Type B pancreatic cell (in vitro differentiated cells): ENCODE measurements at regions not wholly inside any gene's neighbourhood (a gene's known extent, or its start where the extent isn't known, plus 50 kb on each side); places are given as distances from the start of the nearest gene placed in this dataset.
"Not testable (repeated sequence)": the region's sequence is repeated elsewhere in the genome, so short reads cannot be mapped to it uniquely, and the experiment has no call there.

Experiments used
- DNase-seq: peaks from one replicate; pipeline ENCODE4 v3.0.0; 2021; ENCODE audit warnings: mixed read lengths; ENCODE audit not compliant: unreplicated experiment; ENCODE audit errors: extremely low spot score
- H3K27ac Mint-ChIP-seq: 2 replicates; pipeline ENCODE4 v1.8.0; 2021; ENCODE audit warnings: mild to moderate bottlenecking, mixed read lengths
- H3K27me3 Mint-ChIP-seq: 2 replicates; pipeline ENCODE4 v1.8.0; 2021; ENCODE audit warnings: mixed read lengths
- H3K36me3 Mint-ChIP-seq: 2 replicates; pipeline ENCODE4 v1.8.0; 2021; ENCODE audit warnings: mixed read lengths
- H3K4me1 Mint-ChIP-seq: one replicate; pipeline ENCODE4 v1.8.0; 2021; ENCODE audit warnings: mixed read lengths; ENCODE audit not compliant: unreplicated experiment
- H3K4me3 Mint-ChIP-seq: 2 replicates; pipeline ENCODE4 v1.8.0; 2021; ENCODE audit warnings: mild to moderate bottlenecking, mixed read lengths
- H3K9me3 Mint-ChIP-seq: 2 replicates; pipeline ENCODE4 v1.8.0; 2021; ENCODE audit warnings: mixed read lengths
- CTCF ChIP-seq: fragments of 200-600 bp; sonication (generic); conservative IDR thresholded peaks from 2 replicates; pipeline ENCODE4 v1.5.0; 2021; ENCODE audit warnings: antibody characterized with exemption, mild to moderate bottlenecking

- Mint-ChIP-seq H3K27ac (no peak overlapping the region), H3K27me3 (no peaks in the 10 kb centered on the region), H3K4me1 (peaks cover 5% of the 10 kb centered on the region), H3K36me3 (no peaks in the 10 kb centered on the region), H3K9me3 (peaks cover 5% of the 10 kb centered on the region), H3K4me3 (no peak overlapping the region)
- no peak for TF ChIP-seq CTCF
- DNase-seq = no peak
Observed at GRCh38 chr5:156053056-156053455, 273.9 kb upstream of the SGCD start.

GRCh38 chr5:156076912-156077311 lies 250.1 kb upstream of the SGCD start:
- H3K4me3 Mint-ChIP-seq = no peak overlapping the region
- no peaks in the 10 kb centered on the region for H3K36me3 Mint-ChIP-seq
- H3K27me3 Mint-ChIP-seq = no peaks in the 10 kb centered on the region
- H3K9me3 Mint-ChIP-seq = peaks cover 7% of the 10 kb centered on the region
- no peak for TF ChIP-seq CTCF
- DNase-seq = no peak
- no peak overlapping the region for H3K27ac Mint-ChIP-seq
- no peaks in the 10 kb centered on the region for H3K4me1 Mint-ChIP-seq

GRCh38 chr5:156087577-156088110 lies 239.3 kb upstream of the SGCD start:
- H3K27me3 Mint-ChIP-seq = no peaks in the 10 kb centered on the region
- H3K27ac Mint-ChIP-seq = no peak overlapping the region
- H3K4me3 Mint-ChIP-seq = no peak overlapping the region
- no peak for DNase-seq
- H3K9me3 Mint-ChIP-seq = peaks cover 10% of the 10 kb centered on the region
- no peaks in the 10 kb centered on the region for H3K36me3 Mint-ChIP-seq
- TF ChIP-seq CTCF = no peak
- no peaks in the 10 kb centered on the region for H3K4me1 Mint-ChIP-seq

- not testable (repeated sequence) for H3K4me3 Mint-ChIP-seq, H3K27ac Mint-ChIP-seq, H3K27me3 Mint-ChIP-seq, H3K36me3 Mint-ChIP-seq, H3K4me1 Mint-ChIP-seq, DNase-seq
- peaks cover 10% of the 10 kb centered on the region for H3K9me3 Mint-ChIP-seq
Observed at GRCh38 chr5:156089955-156090940, 236.7 kb upstream of the SGCD start.

GRCh38 chr5:156093024-156093423 lies 233.9 kb upstream of the SGCD start:
- H3K4me1 Mint-ChIP-seq = peaks cover 4% of the 10 kb centered on the region
- TF ChIP-seq CTCF = no peak
- DNase-seq = no peak
- H3K27me3 Mint-ChIP-seq = no peaks in the 10 kb centered on the region
- no peaks in the 10 kb centered on the region for H3K36me3 Mint-ChIP-seq
- no peak overlapping the region for H3K27ac Mint-ChIP-seq
- H3K9me3 Mint-ChIP-seq = peaks cover 10% of the 10 kb centered on the region
- no peak overlapping the region for H3K4me3 Mint-ChIP-seq

- TF ChIP-seq CTCF = no peak
- no peaks in the 10 kb centered on the region for H3K27me3 Mint-ChIP-seq
- peaks cover 4% of the 10 kb centered on the region for H3K4me1 Mint-ChIP-seq
- no peak for DNase-seq
- no peak overlapping the region for H3K27ac Mint-ChIP-seq
- H3K36me3 Mint-ChIP-seq = no peaks in the 10 kb centered on the region
- H3K4me3 Mint-ChIP-seq = no peak overlapping the region
- H3K9me3 Mint-ChIP-seq = peaks cover 10% of the 10 kb centered on the region
Observed at GRCh38 chr5:156094001-156094400, 233.0 kb upstream of the SGCD start.
